Panc1 (cell line): ENCODE measurements at regions not wholly inside any gene's neighbourhood (a gene's known extent, or its start where the extent isn't known, plus 50 kb on each side); places are given as distances from the start of the nearest gene placed in this dataset.
"Not testable (repeated sequence)": the region's sequence is repeated elsewhere in the genome, so short reads cannot be mapped to it uniquely, and the experiment has no call there.

Source experiments
- ATAC-seq: fragments of 200-7000 bp; cut with Tn5 transposase; 2 replicates; pipeline ENCODE4 v1.9.1; 2020; ENCODE audit warnings: mild to moderate bottlenecking, moderate library complexity
- BruUV-seq: library from RNA; stranded (reverse); fragments of 400-500 nt; replicated peaks from 2 replicates; lab custom pipeline; 2021; lab: Mats Ljungman, UMichigan
- CTCF ChIA-PET: fragments of 300-600 bp; sonication (Branson Sonifier 250); formaldehyde crosslinking; loops from one replicate; lab custom pipeline; 2022; ENCODE audit warnings: antibody characterized with exemption; lab: Charles Lee
- POLR2A ChIA-PET: fragments of 300-600 bp; sonication (Branson Sonifier 250); formaldehyde crosslinking; loops from one replicate; lab custom pipeline; 2022; ENCODE audit warnings: antibody characterized with exemption; lab: Charles Lee
- DNase-seq: peaks from one replicate; pipeline ENCODE4 v3.0.0-alpha.2; 2010; ENCODE audit warnings: low read depth, low spot score
- H3K27ac ChIP-seq: 2 replicates; pipeline ENCODE4 v1.5.1; 2011; ENCODE audit warnings: mild to moderate bottlenecking, low read length, inconsistent platforms
- H3K27me3 ChIP-seq: fragments of 200-500 bp; sonication (Bioruptor generic); 2 replicates; pipeline ENCODE4 v1.6.0; 2014; ENCODE audit warnings: low read length, inconsistent platforms; ENCODE audit not compliant: control insufficient read depth, insufficient read depth
- H3K36me3 ChIP-seq: fragments of 200-500 bp; sonication (Bioruptor generic); 2 replicates; pipeline ENCODE4 v1.5.1; 2014; ENCODE audit warnings: inconsistent platforms, mild to moderate bottlenecking, low read length, moderate library complexity; ENCODE audit not compliant: control insufficient read depth, insufficient read depth
- H3K4me1 ChIP-seq: 2 replicates; pipeline ENCODE4 v1.5.1; 2011; ENCODE audit warnings: inconsistent platforms, mild to moderate bottlenecking, low read length, moderate library complexity; ENCODE audit not compliant: control insufficient read depth, insufficient read depth
- H3K4me3 ChIP-seq, 2 experiments: 2 replicates each; pipeline ENCODE4 v1.5.1; 2011 to 2012; ENCODE audit warnings: low read depth in 2 of 2, low read length in 2 of 2, mild to moderate bottlenecking in 2 of 2, inconsistent platforms in 1 of 2, moderate library complexity in 1 of 2
- H3K9me3 ChIP-seq: fragments of 200-500 bp; sonication (Bioruptor generic); 2 replicates; pipeline ENCODE4 v1.5.1; 2014; ENCODE audit warnings: low read depth, mild to moderate bottlenecking, inconsistent platforms, low read length, moderate library complexity; ENCODE audit not compliant: control insufficient read depth, insufficient read depth
- POLR2AphosphoS5 ChIP-seq: IDR thresholded peaks from 2 replicates; pipeline ENCODE4 v1.6.1; 2012; ENCODE audit warnings: mild to moderate bottlenecking, low read depth, low read length, moderate library complexity
- SIN3A ChIP-seq: IDR thresholded peaks from 2 replicates; pipeline ENCODE4 v1.6.1; 2012; ENCODE audit warnings: low read depth, mild to moderate bottlenecking, low read length, moderate library complexity, borderline replicate concordance; ENCODE audit not compliant: insufficient read depth
- TCF7L2 ChIP-seq: IDR thresholded peaks from 2 replicates; pipeline ENCODE4 v1.6.1; 2011; ENCODE audit warnings: mild to moderate bottlenecking, low read depth, low read length, inconsistent platforms
- in situ Hi-C: cut with HindIII; loops from 2 replicates; pipeline ENCODE4 v1.10.0; 2016; ENCODE audit warnings: low sequenced_read_pairs, low pct_unique_long_range_greater_than_20kb
- intact Hi-C: fragments of 100-400 bp; cut with micrococcal nuclease; formaldehyde crosslinking; loops from one replicate; pipeline ENCODE4 v1.10.0; 2022; ENCODE audit not compliant: unreplicated experiment
- TF ChIP-seq, protein P1 (sequence below), 2 experiments: IDR thresholded peaks; 2 replicates each; pipeline ENCODE4 v1.6.1; 2011 to 2012; ENCODE audit warnings: low read depth in 2 of 2, control low read depth in 1 of 2, low read length in 1 of 2, mild to moderate bottlenecking in 1 of 2, moderate library complexity in 1 of 2; ENCODE audit not compliant: insufficient read depth in 1 of 2
- TF ChIP-seq, protein P2 (sequence below): fragments of 450-650 bp; IDR thresholded peaks from 2 replicates; pipeline ENCODE4 v1.5.1; 2017; ENCODE audit warnings: mild to moderate bottlenecking

DNA sequence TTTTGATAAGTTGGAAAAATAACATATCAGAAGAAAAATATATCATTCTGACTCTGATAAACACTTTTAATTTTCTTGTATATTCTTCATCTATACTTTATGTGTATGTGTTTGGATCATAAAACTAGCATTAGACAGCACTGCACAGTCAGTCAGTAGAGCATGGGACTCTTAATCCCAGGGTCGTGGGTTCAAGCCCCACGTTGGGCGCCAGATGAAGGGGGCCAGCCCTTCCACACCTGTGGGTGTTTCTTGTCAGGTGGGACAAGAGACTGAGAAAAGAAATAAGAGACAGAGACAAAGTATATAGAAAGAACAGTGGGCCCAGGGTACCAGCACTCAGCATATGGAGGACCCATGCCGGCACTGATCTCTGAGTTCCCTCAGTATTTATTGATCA lies 546.0 kb upstream of the NR2F2 start:
- BruUV-seq, result no TSS peak
- Histone ChIP-seq H3K27me3 (no peaks in the 10 kb centered on the region), H3K4me1 (no peaks in the 10 kb centered on the region), H3K4me3 (no peak overlapping the region), H3K27ac (no peak overlapping the region), H3K9me3 (peaks cover 6% of the 10 kb centered on the region; the same call in 1 of the 2 replicates), H3K36me3 (no peaks in the 10 kb centered on the region)
- no peak for DNase-seq
- POLR2A ChIA-PET, result no interaction called here
- no peak for ATAC-seq
- intact Hi-C loops, result no loop called here
- TF ChIP-seq, protein P1, sequence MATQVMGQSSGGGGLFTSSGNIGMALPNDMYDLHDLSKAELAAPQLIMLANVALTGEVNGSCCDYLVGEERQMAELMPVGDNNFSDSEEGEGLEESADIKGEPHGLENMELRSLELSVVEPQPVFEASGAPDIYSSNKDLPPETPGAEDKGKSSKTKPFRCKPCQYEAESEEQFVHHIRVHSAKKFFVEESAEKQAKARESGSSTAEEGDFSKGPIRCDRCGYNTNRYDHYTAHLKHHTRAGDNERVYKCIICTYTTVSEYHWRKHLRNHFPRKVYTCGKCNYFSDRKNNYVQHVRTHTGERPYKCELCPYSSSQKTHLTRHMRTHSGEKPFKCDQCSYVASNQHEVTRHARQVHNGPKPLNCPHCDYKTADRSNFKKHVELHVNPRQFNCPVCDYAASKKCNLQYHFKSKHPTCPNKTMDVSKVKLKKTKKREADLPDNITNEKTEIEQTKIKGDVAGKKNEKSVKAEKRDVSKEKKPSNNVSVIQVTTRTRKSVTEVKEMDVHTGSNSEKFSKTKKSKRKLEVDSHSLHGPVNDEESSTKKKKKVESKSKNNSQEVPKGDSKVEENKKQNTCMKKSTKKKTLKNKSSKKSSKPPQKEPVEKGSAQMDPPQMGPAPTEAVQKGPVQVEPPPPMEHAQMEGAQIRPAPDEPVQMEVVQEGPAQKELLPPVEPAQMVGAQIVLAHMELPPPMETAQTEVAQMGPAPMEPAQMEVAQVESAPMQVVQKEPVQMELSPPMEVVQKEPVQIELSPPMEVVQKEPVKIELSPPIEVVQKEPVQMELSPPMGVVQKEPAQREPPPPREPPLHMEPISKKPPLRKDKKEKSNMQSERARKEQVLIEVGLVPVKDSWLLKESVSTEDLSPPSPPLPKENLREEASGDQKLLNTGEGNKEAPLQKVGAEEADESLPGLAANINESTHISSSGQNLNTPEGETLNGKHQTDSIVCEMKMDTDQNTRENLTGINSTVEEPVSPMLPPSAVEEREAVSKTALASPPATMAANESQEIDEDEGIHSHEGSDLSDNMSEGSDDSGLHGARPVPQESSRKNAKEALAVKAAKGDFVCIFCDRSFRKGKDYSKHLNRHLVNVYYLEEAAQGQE (IDR thresholded peaks at IDR 0.05; ENCODE audit: insufficient read depth in 1 of 2, low read depth in 2 of 2, low read length in 1 of 2), result no peak
- TF ChIP-seq TCF7L2 (no peak), POLR2AphosphoS5 (no peak), SIN3A (no peak)
- TF ChIP-seq, protein P2, sequence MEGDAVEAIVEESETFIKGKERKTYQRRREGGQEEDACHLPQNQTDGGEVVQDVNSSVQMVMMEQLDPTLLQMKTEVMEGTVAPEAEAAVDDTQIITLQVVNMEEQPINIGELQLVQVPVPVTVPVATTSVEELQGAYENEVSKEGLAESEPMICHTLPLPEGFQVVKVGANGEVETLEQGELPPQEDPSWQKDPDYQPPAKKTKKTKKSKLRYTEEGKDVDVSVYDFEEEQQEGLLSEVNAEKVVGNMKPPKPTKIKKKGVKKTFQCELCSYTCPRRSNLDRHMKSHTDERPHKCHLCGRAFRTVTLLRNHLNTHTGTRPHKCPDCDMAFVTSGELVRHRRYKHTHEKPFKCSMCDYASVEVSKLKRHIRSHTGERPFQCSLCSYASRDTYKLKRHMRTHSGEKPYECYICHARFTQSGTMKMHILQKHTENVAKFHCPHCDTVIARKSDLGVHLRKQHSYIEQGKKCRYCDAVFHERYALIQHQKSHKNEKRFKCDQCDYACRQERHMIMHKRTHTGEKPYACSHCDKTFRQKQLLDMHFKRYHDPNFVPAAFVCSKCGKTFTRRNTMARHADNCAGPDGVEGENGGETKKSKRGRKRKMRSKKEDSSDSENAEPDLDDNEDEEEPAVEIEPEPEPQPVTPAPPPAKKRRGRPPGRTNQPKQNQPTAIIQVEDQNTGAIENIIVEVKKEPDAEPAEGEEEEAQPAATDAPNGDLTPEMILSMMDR, result no peak
- in situ Hi-C loops, result no loop called here
- CTCF ChIA-PET, result no interaction called here

DNA sequence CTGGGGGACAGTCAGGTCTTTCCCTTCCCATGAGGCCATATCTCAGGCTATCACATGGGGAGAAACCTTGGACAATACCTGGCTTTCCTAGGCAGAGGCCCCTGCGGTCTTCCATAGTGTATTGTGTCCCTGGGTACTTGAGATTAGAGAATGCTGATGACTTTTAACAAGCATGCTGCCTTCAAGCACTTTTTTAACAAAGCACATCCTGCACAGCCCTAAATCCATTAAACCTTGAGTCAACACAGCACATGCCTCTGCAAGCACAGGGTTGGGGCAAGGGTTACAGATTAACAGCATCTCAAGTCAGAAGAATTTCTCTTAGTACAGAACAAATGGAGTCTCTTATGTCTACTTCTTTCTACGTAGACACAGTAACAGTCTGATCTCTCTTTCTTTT lies 545.2 kb upstream of the NR2F2 start:
- DNase-seq, H3K9me3 ChIP-seq, ATAC-seq, H3K4me3 ChIP-seq, H3K27ac ChIP-seq, BruUV-seq, H3K36me3 ChIP-seq, H3K4me1 ChIP-seq, CTCF ChIA-PET, intact Hi-C loops, POLR2A ChIA-PET, H3K27me3 ChIP-seq, in situ Hi-C loops: not testable (repeated sequence)

DNA sequence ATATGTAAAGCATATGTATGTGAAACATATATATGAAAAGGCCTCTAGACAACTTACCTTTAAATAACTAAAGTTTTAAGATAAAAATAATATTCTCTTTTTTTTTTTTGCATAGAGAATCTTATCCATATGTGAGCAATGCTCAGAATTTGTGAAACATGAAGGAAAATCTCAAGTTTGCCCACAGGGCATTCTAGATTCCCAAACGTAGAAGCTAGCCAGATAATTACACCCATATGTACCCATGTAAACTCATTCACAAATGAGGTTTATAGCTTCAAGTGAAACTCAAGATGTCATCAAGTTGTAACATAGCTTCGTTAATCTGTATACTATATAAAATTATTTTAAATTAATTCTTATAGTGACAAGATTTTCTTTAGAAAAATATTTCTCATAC lies 537.3 kb upstream of the NR2F2 start:
- TF ChIP-seq TCF7L2 (no peak), POLR2AphosphoS5 (no peak)
- TF ChIP-seq, protein P2, result no peak
- H3K4me3 ChIP-seq, result no peak overlapping the region
- no peaks in the 10 kb centered on the region for H3K27me3 ChIP-seq
- ATAC-seq, result no peak
- POLR2A ChIA-PET, result no interaction called here
- BruUV-seq, result no TSS peak
- intact Hi-C loops (no loop called here), in situ Hi-C loops (no loop called here)
- H3K4me1 ChIP-seq, result no peaks in the 10 kb centered on the region
- H3K36me3 ChIP-seq, result no peaks in the 10 kb centered on the region
- DNase-seq, result no peak
- no peaks in the 10 kb centered on the region for H3K9me3 ChIP-seq
- no peak overlapping the region for H3K27ac ChIP-seq
- CTCF ChIA-PET, result interaction anchor here (0.7 kb wide), 1 partner anchor 15 kb away, joined by 7 read pairs; no protein-coding TSS in a partner anchor
